HepG2 (cell line): ENCODE measurements at regions not wholly inside any gene's neighbourhood (a gene's known extent, or its start where the extent isn't known, plus 50 kb on each side); places are given as distances from the start of the nearest gene placed in this dataset.
A peak's percentile ranks its signal among the peaks of the same experiment; 100 is the strongest.

Experiments
- ATAC-seq: fragments of 200-7000 bp; cut with Tn5 transposase; 3 replicates; pipeline ENCODE4 v1.9.1; 2020; ENCODE audit warnings: mild to moderate bottlenecking, moderate library complexity
- BruUV-seq: library from RNA; stranded (reverse); fragments of 400-500 nt; replicated peaks from 2 replicates; lab custom pipeline; 2021; lab: Mats Ljungman, UMichigan
- CTCF ChIA-PET: fragments of 300-600 bp; formaldehyde crosslinking; extraction: SDS; loops from one replicate; lab custom pipeline; 2021; ENCODE audit warnings: low total read pairs, inconsistent platforms, low intra/inter-chr PET ratio; lab: Yijun Ruan, JAX
- POLR2A ChIA-PET: fragments of 350-600 bp; sonication (Branson Sonifier 250); formaldehyde crosslinking; loops from one replicate; lab custom pipeline; 2020; ENCODE audit warnings: antibody characterized with exemption, inconsistent platforms; lab: Yijun Ruan, JAX
- DNase-seq: peaks from one replicate; pipeline ENCODE4 v3.0.0-alpha.2; 2015; ENCODE audit warnings: low spot score
- FAIRE-seq: peaks from 3 replicates; lab custom pipeline; 2011; peaks lifted over from hg19 to GRCh38; lab: Jason Lieb, UNC
- H2AFZ ChIP-seq: one replicate; pipeline ENCODE4 v1.6.1; 2011; ENCODE audit warnings: low read length, inconsistent platforms
- H3K27ac ChIP-seq: fragments of 300-600 bp; 3 replicates; pipeline ENCODE4 v1.8.0; 2011; ENCODE audit warnings: mixed run types, mild to moderate bottlenecking, mixed read lengths, low read length, inconsistent platforms; ENCODE audit not compliant: insufficient read depth; ENCODE audit errors: extremely low read length
- H3K27me3 ChIP-seq, 2 experiments: fragments of 200-600 bp in 1 of 2; 2 replicates in 1 of 2; 3 replicates in 1 of 2; pipeline versions ENCODE4 v1.6.0 to v1.8.0; 2011; ENCODE audit warnings: low read length in 2 of 2, mild to moderate bottlenecking in 2 of 2, moderate library complexity in 2 of 2, inconsistent platforms in 1 of 2; ENCODE audit not compliant: insufficient read depth in 2 of 2, control insufficient read depth in 1 of 2
- H3K36me3 ChIP-seq, 2 experiments: fragments of 200-600 bp in 1 of 2; replicated peaks in 1 of 2; 2 replicates in 1 of 2; 3 replicates in 1 of 2; pipeline versions ENCODE4 v1.5.1 to v1.8.0; 2011; ENCODE audit warnings: low read length in 2 of 2, inconsistent platforms in 1 of 2; ENCODE audit not compliant: insufficient read depth in 2 of 2, control insufficient read depth in 1 of 2
- H3K4me1 ChIP-seq: 2 replicates; pipeline ENCODE4 v1.5.1; 2012; ENCODE audit warnings: low read length, inconsistent platforms; ENCODE audit not compliant: insufficient read depth
- H3K4me2 ChIP-seq: 2 replicates; pipeline ENCODE4 v1.6.0; 2011; ENCODE audit warnings: low read depth, low read length, inconsistent platforms
- H3K4me3 ChIP-seq, 3 experiments: fragments of 200-600 bp in 1 of 3; sonication (generic), shearing (Covaris generic) in 1 of 3; replicated peaks in 1 of 3; 2 replicates each; pipeline ENCODE4 v1.5.1; 2011 to 2016; ENCODE audit warnings: low read length in 3 of 3, inconsistent platforms in 2 of 3, low read depth in 2 of 3, mild to moderate bottlenecking in 2 of 3, control low read depth in 1 of 3, mixed read lengths in 1 of 3; ENCODE audit not compliant: insufficient read depth in 1 of 3
- H3K79me2 ChIP-seq: one replicate; pipeline ENCODE4 v1.6.1; 2011; ENCODE audit warnings: low read length, inconsistent platforms; ENCODE audit not compliant: insufficient read depth
- H3K9ac ChIP-seq: 2 replicates; pipeline ENCODE4 v1.6.0; 2011; ENCODE audit warnings: mild to moderate bottlenecking, low read depth, low read length, inconsistent platforms; ENCODE audit not compliant: insufficient read depth
- H3K9me3 ChIP-seq: 2 replicates; pipeline ENCODE4 v1.5.1; 2012; ENCODE audit warnings: mild to moderate bottlenecking, low read length
- H4K20me1 ChIP-seq: 2 replicates; pipeline ENCODE4 v1.6.0; 2011; ENCODE audit warnings: inconsistent platforms, mild to moderate bottlenecking, low read length, moderate library complexity; ENCODE audit not compliant: insufficient read depth
- AHR ChIP-seq: IDR thresholded peaks from 2 replicates; pipeline ENCODE4 v1.6.1; 2018; ENCODE audit warnings: missing genetic modification reagents, missing compliant biosample characterization
- AKAP8 ChIP-seq: sonication (generic); formaldehyde crosslinking; IDR thresholded peaks from 2 replicates; pipeline ENCODE4 v1.5.1; 2020; ENCODE audit warnings: mild to moderate bottlenecking, missing genetic modification reagents
- MTA1 ChIP-seq: sonication (generic); formaldehyde crosslinking; IDR thresholded peaks from 2 replicates; pipeline ENCODE4 v1.4.0; 2020; ENCODE audit warnings: missing genetic modification reagents, mild to moderate bottlenecking, borderline replicate concordance
- NCOA2 ChIP-seq: sonication (generic); formaldehyde crosslinking; IDR thresholded peaks from 2 replicates; pipeline ENCODE4 v1.8.0; 2022; ENCODE audit warnings: inconsistent platforms
- PHF20 ChIP-seq: sonication (generic); formaldehyde crosslinking; IDR thresholded peaks from 2 replicates; pipeline ENCODE4 v1.5.0; 2020; ENCODE audit warnings: mild to moderate bottlenecking, missing genetic modification reagents
- RFXANK ChIP-seq: IDR thresholded peaks from 2 replicates; pipeline ENCODE4 v1.6.1; 2016
- SKIL ChIP-seq: sonication (generic); formaldehyde crosslinking; IDR thresholded peaks from 2 replicates; pipeline ENCODE4 v1.8.0; 2022; ENCODE audit warnings: missing genetic modification reagents, mild to moderate bottlenecking, moderate library complexity, borderline replicate concordance
- SP4 ChIP-seq: sonication (generic); formaldehyde crosslinking; IDR thresholded peaks from 2 replicates; pipeline ENCODE4 v1.8.1; 2023; ENCODE audit warnings: mild to moderate bottlenecking, missing genetic modification reagents
- SRF ChIP-seq: IDR thresholded peaks from 2 replicates; pipeline ENCODE4 v1.6.1; 2011; ENCODE audit warnings: mild to moderate bottlenecking, low read depth, low read length, moderate library complexity
- TFE3 ChIP-seq: IDR thresholded peaks from 2 replicates; pipeline ENCODE4 v1.6.1; 2016
- ZBTB14 ChIP-seq: sonication (generic); formaldehyde crosslinking; IDR thresholded peaks from 2 replicates; pipeline ENCODE4 v1.4.0; 2020; ENCODE audit warnings: missing genetic modification reagents
- ZMYM2 ChIP-seq: sonication (generic); formaldehyde crosslinking; IDR thresholded peaks from 2 replicates; pipeline ENCODE4 v1.8.0; 2022; ENCODE audit warnings: mild to moderate bottlenecking, missing genetic modification reagents
- ZNF143 ChIP-seq: sonication (generic); formaldehyde crosslinking; IDR thresholded peaks from 2 replicates; pipeline ENCODE4 v1.4.0; 2020; ENCODE audit warnings: missing genetic modification reagents
- ZNF430 ChIP-seq: sonication (generic); formaldehyde crosslinking; IDR thresholded peaks from 2 replicates; pipeline ENCODE4 v1.9.0; 2021; ENCODE audit warnings: mild to moderate bottlenecking, missing genetic modification reagents
- ZNF513 ChIP-seq: sonication (generic); formaldehyde crosslinking; conservative IDR thresholded peaks from 2 replicates; pipeline ENCODE4 v1.5.0; 2020; ENCODE audit warnings: missing genetic modification reagents
- ZNF564 ChIP-seq: sonication (generic); formaldehyde crosslinking; IDR thresholded peaks from 2 replicates; pipeline ENCODE4 v1.8.1; 2023; ENCODE audit warnings: mild to moderate bottlenecking, missing genetic modification reagents
- ZNF572 ChIP-seq: sonication (generic); formaldehyde crosslinking; IDR thresholded peaks from 2 replicates; pipeline ENCODE4 v1.5.1; 2020; ENCODE audit warnings: mild to moderate bottlenecking, missing genetic modification reagents
- ZNF720 ChIP-seq: sonication (generic); formaldehyde crosslinking; IDR thresholded peaks from 2 replicates; pipeline ENCODE4 v1.4.0; 2020; ENCODE audit warnings: missing genetic modification reagents
- ZNF761 ChIP-seq: sonication (generic); formaldehyde crosslinking; conservative IDR thresholded peaks from 2 replicates; pipeline ENCODE4 v1.4.0; 2020; ENCODE audit warnings: mild to moderate bottlenecking, missing genetic modification reagents
- ZNF83 ChIP-seq: sonication (generic); formaldehyde crosslinking; IDR thresholded peaks from 2 replicates; pipeline ENCODE4 v1.4.0; 2020; ENCODE audit warnings: missing genetic modification reagents, mild to moderate bottlenecking, borderline replicate concordance
- ZNF878 ChIP-seq: sonication (generic); formaldehyde crosslinking; IDR thresholded peaks from 2 replicates; pipeline ENCODE4 v1.8.1; 2023; ENCODE audit warnings: mild to moderate bottlenecking, missing genetic modification reagents, moderate library complexity
- in situ Hi-C: cut with HindIII; loops from 2 replicates; pipeline ENCODE4 v1.10.0; 2017; ENCODE audit warnings: low pct_unique_long_range_greater_than_20kb; ENCODE audit not compliant: extremely low pct_ligation_motif_present
- intact Hi-C: fragments of 100-400 bp; cut with micrococcal nuclease; formaldehyde crosslinking; loops from one replicate; pipeline ENCODE4 v1.10.0; 2022; ENCODE audit not compliant: unreplicated experiment

GRCh38 chr2:74763962-74764428 lies 69.9 kb upstream of the HK2 start:
- H3K4me3 ChIP-seq, result peak overlapping the region; percentile 0 to 58 (median 9); a peak in 2 of 6 replicates
- no TSS peak for BruUV-seq
- peak overlapping the region; percentile 70 for H3K9ac ChIP-seq
- no peaks in the 10 kb centered on the region for H4K20me1 ChIP-seq
- FAIRE-seq (no peak), DNase-seq (no peak), ATAC-seq (peak; percentile 38)
- H3K36me3 ChIP-seq, result no peaks in the 10 kb centered on the region
- intact Hi-C loops, result loop anchor here (1.0 to 2.0 kb wide), 4 partner anchors 8 to 72 kb away; no protein-coding TSS in a partner anchor
- POLR2A ChIA-PET, result interaction anchor here (0.9 to 3.5 kb wide), 16 partner anchors 8 to 112 kb away, joined by 3 to 30 read pairs (median 8); partner anchors contain the start of genes HK2 and SEMA4F
- H2AFZ ChIP-seq, result no peak overlapping the region
- H3K9me3 ChIP-seq, result peaks cover under 1% of the 10 kb centered on the region; the same call in 1 of the 2 replicates
- no peaks in the 10 kb centered on the region for H3K27me3 ChIP-seq
- peak overlapping the region; percentile 81 for H3K27ac ChIP-seq
- H3K4me2 ChIP-seq, result peak overlapping the region; percentile 83
- CTCF ChIA-PET, result interaction anchor here (1.3 kb wide), 1 partner anchor 49 kb away, joined by 3 read pairs; no protein-coding TSS in a partner anchor
- H3K79me2 ChIP-seq, result no peaks in the 10 kb centered on the region
- peaks cover 97% of the 10 kb centered on the region for H3K4me1 ChIP-seq
- in situ Hi-C loops, result loop anchor here (5.0 kb wide), 2 partner anchors 73 to 108 kb away; no protein-coding TSS in a partner anchor
- 0 out of 2 replicates have a peak, but pooled peaks have one; percentile 13 for TF ChIP-seq MTA1
- no peak for TF ChIP-seq ZNF430
- no peak for TF ChIP-seq RFXANK
- no peak for TF ChIP-seq ZNF878 (CRISPR knock-in tag)
- no peak for TF ChIP-seq ZNF143 (CRISPR knock-in tag)
- 0 out of 2 replicates have a peak, but pooled peaks have one; percentile 39 for TF ChIP-seq SKIL
- 0 out of 2 replicates have a peak, but pooled peaks have one; percentile 16 for TF ChIP-seq AHR (CRISPR knock-in tag)
- TF ChIP-seq ZNF572, result 0 out of 2 replicates have a peak, but pooled peaks have one; percentile 59
- TF ChIP-seq SP4, result peak; percentile 39; the same call in 1 of the 2 replicates
- no peak for TF ChIP-seq TFE3 (CRISPR knock-in tag)
- TF ChIP-seq ZNF83 (CRISPR knock-in tag), result no peak
- no peak for TF ChIP-seq PHF20 (CRISPR knock-in tag)
- TF ChIP-seq NCOA2, result no peak
- TF ChIP-seq SRF, result no peak
- TF ChIP-seq ZNF720 (CRISPR knock-in tag), result 0 out of 2 replicates have a peak, but pooled peaks have one; percentile 61
- no peak for TF ChIP-seq ZNF761 (CRISPR knock-in tag)
- TF ChIP-seq ZBTB14 (CRISPR knock-in tag), result no peak
- no peak for TF ChIP-seq ZNF564 (CRISPR knock-in tag)
- no peak for TF ChIP-seq AKAP8 (CRISPR knock-in tag)
- no peak for TF ChIP-seq ZNF513
- no peak for TF ChIP-seq ZMYM2 (CRISPR knock-in tag)
